ENCODE measurements at regions not wholly inside any gene's neighbourhood (a gene's known extent, or its start where the extent isn't known, plus 50 kb on each side); places are given as distances from the start of the nearest gene placed in this dataset.

DNA sequence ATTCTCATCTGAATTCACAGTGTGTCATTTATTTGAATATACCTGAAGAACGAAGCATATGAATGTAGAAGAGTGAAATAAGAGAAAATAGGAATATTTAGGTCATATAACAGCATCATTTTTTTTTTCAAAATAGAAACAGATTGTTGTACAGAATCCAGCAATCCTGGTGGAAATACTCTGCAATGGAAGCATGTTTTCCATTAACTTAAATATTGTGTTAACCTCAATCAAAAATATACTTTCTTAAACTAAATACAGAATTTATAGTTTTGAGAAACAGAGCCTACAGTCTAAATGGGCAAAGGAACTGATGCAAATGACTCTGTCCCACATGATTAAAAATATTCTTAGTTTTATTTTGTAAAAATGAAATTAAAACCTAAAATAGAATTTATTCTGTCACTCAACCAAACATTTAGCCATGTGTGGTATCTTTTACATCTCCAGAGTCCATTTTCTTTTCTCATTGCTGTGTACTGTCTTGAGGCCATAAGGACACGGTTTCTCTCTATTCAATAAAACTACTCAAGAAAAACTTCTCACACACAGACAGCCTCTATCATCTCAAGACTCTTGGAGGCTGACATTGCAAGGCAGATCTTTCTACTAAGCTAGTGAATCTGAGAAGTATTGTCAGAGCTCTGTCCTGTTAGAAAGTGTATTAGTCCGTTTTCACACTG, 322.6 kb downstream of the LTN1 start:
- DNase-seq (ENCODE audit: low spot score), result no peak
- no peaks in the 10 kb centered on the region for H3K79me2 ChIP-seq
- no peak overlapping the region for H3K27ac ChIP-seq
- no peaks in the 10 kb centered on the region for H4K20me1 ChIP-seq (ENCODE audit: insufficient read depth, poor library complexity, severe bottlenecking)
- no peaks in the 10 kb centered on the region for H3K9me2 ChIP-seq (replicated peaks; ENCODE audit: insufficient read depth)
- no peak for TF ChIP-seq EZH2 (IDR thresholded peaks at IDR 0.05; ENCODE audit: borderline replicate concordance)
- TF ChIP-seq EZH2phosphoT487 (IDR thresholded peaks at IDR 0.05; ENCODE audit: low read depth, severe bottlenecking, unreplicated experiment), result no peak
- TF ChIP-seq, protein P1, sequence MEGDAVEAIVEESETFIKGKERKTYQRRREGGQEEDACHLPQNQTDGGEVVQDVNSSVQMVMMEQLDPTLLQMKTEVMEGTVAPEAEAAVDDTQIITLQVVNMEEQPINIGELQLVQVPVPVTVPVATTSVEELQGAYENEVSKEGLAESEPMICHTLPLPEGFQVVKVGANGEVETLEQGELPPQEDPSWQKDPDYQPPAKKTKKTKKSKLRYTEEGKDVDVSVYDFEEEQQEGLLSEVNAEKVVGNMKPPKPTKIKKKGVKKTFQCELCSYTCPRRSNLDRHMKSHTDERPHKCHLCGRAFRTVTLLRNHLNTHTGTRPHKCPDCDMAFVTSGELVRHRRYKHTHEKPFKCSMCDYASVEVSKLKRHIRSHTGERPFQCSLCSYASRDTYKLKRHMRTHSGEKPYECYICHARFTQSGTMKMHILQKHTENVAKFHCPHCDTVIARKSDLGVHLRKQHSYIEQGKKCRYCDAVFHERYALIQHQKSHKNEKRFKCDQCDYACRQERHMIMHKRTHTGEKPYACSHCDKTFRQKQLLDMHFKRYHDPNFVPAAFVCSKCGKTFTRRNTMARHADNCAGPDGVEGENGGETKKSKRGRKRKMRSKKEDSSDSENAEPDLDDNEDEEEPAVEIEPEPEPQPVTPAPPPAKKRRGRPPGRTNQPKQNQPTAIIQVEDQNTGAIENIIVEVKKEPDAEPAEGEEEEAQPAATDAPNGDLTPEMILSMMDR (IDR thresholded peaks at IDR 0.05; ENCODE audit: poor library complexity), result no peak
- H3K4me1 ChIP-seq (ENCODE audit: insufficient read depth), result no peaks in the 10 kb centered on the region
- no peaks in the 10 kb centered on the region for H3K27me3 ChIP-seq
- no peak overlapping the region for H3K4me3 ChIP-seq
- H3K4me2 ChIP-seq, result no peak overlapping the region
- WGBS (ENCODE audit: low lambda C conversion rate, missing lambda C conversion rate), result 83% methylated on average over 3 of the region's 3 CpGs
- H3K9me3 ChIP-seq (ENCODE audit: low read depth), result no peaks in the 10 kb centered on the region
- H3K36me3 ChIP-seq (replicated peaks; ENCODE audit: insufficient read depth, low read depth), result no peaks in the 10 kb centered on the region
- no peak overlapping the region for H2AFZ ChIP-seq

DNA sequence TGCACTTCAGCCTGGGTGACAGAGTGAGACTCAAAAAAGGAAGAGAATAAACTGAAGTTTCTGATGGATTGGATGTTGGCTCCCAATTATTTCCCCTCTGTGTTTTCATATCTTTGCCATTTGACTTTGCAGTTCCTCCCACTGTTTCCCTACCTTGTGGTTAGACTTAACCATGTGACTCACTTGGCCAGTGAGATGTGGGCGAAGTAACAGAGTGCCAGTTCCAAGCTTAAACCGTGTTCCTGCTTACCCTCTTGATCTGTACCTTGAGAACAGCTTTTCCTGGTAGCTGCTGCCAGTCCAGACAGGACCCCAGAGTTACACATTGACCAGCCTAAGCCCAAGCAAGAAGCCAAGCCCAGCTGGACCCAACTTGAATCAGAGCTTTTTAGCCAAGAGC, 323.4 kb downstream of the LTN1 start:
- Histone ChIP-seq H3K9me2 (replicated peaks; ENCODE audit: insufficient read depth) (no peaks in the 10 kb centered on the region), H4K20me1 (ENCODE audit: insufficient read depth, poor library complexity, severe bottlenecking) (no peaks in the 10 kb centered on the region), H3K27ac (no peak overlapping the region), H3K4me3 (no peak overlapping the region), H3K79me2 (no peaks in the 10 kb centered on the region), H3K36me3 (replicated peaks; ENCODE audit: insufficient read depth, low read depth) (no peaks in the 10 kb centered on the region), H3K4me2 (no peak overlapping the region), H3K4me1 (ENCODE audit: insufficient read depth) (no peaks in the 10 kb centered on the region), H3K9me3 (ENCODE audit: low read depth) (no peaks in the 10 kb centered on the region), H3K27me3 (no peaks in the 10 kb centered on the region), H2AFZ (no peak overlapping the region)
- TF ChIP-seq EZH2 (IDR thresholded peaks at IDR 0.05; ENCODE audit: borderline replicate concordance), result no peak
- no peak for TF ChIP-seq EZH2phosphoT487 (IDR thresholded peaks at IDR 0.05; ENCODE audit: low read depth, severe bottlenecking, unreplicated experiment)
- TF ChIP-seq, protein P1 (IDR thresholded peaks at IDR 0.05; ENCODE audit: poor library complexity), result no peak
- DNase-seq (ENCODE audit: low spot score), result no peak
- 88% methylated on average over 2 of the region's 2 CpGs for WGBS (ENCODE audit: low lambda C conversion rate, missing lambda C conversion rate)

DNA sequence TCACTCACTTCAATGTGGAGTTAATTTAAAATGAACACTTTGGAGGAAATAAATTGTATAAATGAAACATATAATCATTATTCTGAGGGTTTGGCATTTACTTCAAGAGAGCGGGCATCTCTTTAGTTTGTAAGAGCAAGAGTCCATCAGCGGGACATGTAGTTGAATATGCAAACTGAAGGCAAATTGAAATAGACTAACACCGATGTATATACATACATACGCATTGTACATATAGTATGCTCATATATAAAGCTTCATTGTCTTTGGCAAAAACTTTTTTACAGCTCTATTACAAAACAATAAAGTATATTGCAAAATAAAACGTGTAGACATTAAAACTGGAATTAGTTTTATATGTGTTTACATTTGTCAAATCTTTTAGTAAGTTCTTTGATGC, 328.9 kb downstream of the LTN1 start:
- Histone ChIP-seq H3K27ac (no peak overlapping the region), H4K20me1 (ENCODE audit: insufficient read depth, poor library complexity, severe bottlenecking) (no peaks in the 10 kb centered on the region), H3K4me3 (no peak overlapping the region), H3K9me2 (replicated peaks; ENCODE audit: insufficient read depth) (no peaks in the 10 kb centered on the region), H3K4me1 (ENCODE audit: insufficient read depth) (no peaks in the 10 kb centered on the region), H2AFZ (no peak overlapping the region), H3K9me3 (ENCODE audit: low read depth) (no peaks in the 10 kb centered on the region), H3K4me2 (no peak overlapping the region), H3K36me3 (replicated peaks; ENCODE audit: insufficient read depth, low read depth) (no peaks in the 10 kb centered on the region), H3K79me2 (no peaks in the 10 kb centered on the region), H3K27me3 (no peaks in the 10 kb centered on the region)
- DNase-seq (ENCODE audit: low spot score), result no peak
- WGBS (ENCODE audit: low lambda C conversion rate, missing lambda C conversion rate), result 90% methylated on average over 5 of the region's 5 CpGs
- TF ChIP-seq, protein P1 (IDR thresholded peaks at IDR 0.05; ENCODE audit: poor library complexity), result no peak
- TF ChIP-seq EZH2 (IDR thresholded peaks at IDR 0.05; ENCODE audit: borderline replicate concordance) (no peak), EZH2phosphoT487 (IDR thresholded peaks at IDR 0.05; ENCODE audit: low read depth, severe bottlenecking, unreplicated experiment) (no peak)
